ENCODE measurements at regions not wholly inside any gene's neighbourhood (a gene's known extent, or its start where the extent isn't known, plus 50 kb on each side); places are given as distances from the start of the nearest gene placed in this dataset.

DNA sequence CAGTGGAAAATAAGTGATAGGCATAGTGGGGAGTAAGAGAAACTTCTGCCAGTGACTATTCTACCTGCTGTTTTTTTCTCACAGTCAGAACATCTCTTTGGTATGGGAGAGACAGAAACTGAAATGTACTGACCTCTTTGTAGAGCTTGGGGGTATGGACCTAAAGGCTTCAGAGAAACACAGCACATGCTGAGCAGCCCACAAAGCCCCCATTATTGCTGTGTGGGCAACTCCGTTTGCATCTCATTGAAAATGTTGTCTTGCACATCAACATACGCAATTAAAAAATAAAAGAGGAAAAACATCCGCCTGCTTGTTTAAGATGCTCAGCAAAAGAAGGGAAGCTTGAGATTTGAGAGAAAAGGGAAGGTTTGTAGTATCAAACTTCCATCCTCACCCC, 443.4 kb upstream of the SEMA6D start:
- no peak for DNase-seq (ENCODE audit: low spot score)
- Histone ChIP-seq H3K27me3 (ENCODE audit: control insufficient read depth in 4 of 4, insufficient read depth in 4 of 4, low read length in 3 of 4) (no peaks in the 10 kb centered on the region), H3K36me3 (ENCODE audit: control insufficient read depth in 4 of 4, insufficient read depth in 3 of 4, low read depth in 1 of 4, low read length in 3 of 4) (no peaks in the 10 kb centered on the region), H3K9me3 (ENCODE audit: control insufficient read depth in 4 of 4, low read length in 3 of 4) (peaks cover 0 to 11% (median 3%) of the 10 kb centered on the region in 4 donors), H3K9ac (ENCODE audit: low read depth in 1 of 2, low read length in 2 of 2) (no peak overlapping the region), H3K27ac (ENCODE audit: low read depth in 1 of 2, low read length in 2 of 2) (no peak overlapping the region), H3K4me3 (ENCODE audit: low read depth in 1 of 3, low read length in 3 of 3) (no peak overlapping the region), H3K4me1 (ENCODE audit: control insufficient read depth in 4 of 4, insufficient read depth in 4 of 4, low read length in 3 of 4) (no peaks in the 10 kb centered on the region)
- WGBS, result 71% methylated on average over 3 of the region's 3 CpGs
- TF ChIP-seq SP1 (IDR thresholded peaks at IDR 0.05) (no peak), HNF4G (IDR thresholded peaks at IDR 0.05) (no peak), GABPA (IDR thresholded peaks at IDR 0.05 in 1 of 2, conservative IDR thresholded peaks at IDR 0.05 in 1 of 2) (no peak), TAF1 (conservative IDR thresholded peaks at IDR 0.05) (no peak), RAD21 (IDR thresholded peaks at IDR 0.05) (no peak), RXRA (IDR thresholded peaks at IDR 0.05) (no peak)
- TF ChIP-seq, protein P1, sequence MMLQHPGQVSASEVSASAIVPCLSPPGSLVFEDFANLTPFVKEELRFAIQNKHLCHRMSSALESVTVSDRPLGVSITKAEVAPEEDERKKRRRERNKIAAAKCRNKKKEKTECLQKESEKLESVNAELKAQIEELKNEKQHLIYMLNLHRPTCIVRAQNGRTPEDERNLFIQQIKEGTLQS (IDR thresholded peaks at IDR 0.05), result no peak
- TF ChIP-seq, protein P2, sequence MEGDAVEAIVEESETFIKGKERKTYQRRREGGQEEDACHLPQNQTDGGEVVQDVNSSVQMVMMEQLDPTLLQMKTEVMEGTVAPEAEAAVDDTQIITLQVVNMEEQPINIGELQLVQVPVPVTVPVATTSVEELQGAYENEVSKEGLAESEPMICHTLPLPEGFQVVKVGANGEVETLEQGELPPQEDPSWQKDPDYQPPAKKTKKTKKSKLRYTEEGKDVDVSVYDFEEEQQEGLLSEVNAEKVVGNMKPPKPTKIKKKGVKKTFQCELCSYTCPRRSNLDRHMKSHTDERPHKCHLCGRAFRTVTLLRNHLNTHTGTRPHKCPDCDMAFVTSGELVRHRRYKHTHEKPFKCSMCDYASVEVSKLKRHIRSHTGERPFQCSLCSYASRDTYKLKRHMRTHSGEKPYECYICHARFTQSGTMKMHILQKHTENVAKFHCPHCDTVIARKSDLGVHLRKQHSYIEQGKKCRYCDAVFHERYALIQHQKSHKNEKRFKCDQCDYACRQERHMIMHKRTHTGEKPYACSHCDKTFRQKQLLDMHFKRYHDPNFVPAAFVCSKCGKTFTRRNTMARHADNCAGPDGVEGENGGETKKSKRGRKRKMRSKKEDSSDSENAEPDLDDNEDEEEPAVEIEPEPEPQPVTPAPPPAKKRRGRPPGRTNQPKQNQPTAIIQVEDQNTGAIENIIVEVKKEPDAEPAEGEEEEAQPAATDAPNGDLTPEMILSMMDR (IDR thresholded peaks at IDR 0.05; ENCODE audit: low read depth, low read length, missing input control), result no peak
- TF ChIP-seq, protein P3, sequence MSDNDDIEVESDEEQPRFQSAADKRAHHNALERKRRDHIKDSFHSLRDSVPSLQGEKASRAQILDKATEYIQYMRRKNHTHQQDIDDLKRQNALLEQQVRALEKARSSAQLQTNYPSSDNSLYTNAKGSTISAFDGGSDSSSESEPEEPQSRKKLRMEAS (IDR thresholded peaks at IDR 0.05), result no peak
- TF ChIP-seq, protein P4, sequence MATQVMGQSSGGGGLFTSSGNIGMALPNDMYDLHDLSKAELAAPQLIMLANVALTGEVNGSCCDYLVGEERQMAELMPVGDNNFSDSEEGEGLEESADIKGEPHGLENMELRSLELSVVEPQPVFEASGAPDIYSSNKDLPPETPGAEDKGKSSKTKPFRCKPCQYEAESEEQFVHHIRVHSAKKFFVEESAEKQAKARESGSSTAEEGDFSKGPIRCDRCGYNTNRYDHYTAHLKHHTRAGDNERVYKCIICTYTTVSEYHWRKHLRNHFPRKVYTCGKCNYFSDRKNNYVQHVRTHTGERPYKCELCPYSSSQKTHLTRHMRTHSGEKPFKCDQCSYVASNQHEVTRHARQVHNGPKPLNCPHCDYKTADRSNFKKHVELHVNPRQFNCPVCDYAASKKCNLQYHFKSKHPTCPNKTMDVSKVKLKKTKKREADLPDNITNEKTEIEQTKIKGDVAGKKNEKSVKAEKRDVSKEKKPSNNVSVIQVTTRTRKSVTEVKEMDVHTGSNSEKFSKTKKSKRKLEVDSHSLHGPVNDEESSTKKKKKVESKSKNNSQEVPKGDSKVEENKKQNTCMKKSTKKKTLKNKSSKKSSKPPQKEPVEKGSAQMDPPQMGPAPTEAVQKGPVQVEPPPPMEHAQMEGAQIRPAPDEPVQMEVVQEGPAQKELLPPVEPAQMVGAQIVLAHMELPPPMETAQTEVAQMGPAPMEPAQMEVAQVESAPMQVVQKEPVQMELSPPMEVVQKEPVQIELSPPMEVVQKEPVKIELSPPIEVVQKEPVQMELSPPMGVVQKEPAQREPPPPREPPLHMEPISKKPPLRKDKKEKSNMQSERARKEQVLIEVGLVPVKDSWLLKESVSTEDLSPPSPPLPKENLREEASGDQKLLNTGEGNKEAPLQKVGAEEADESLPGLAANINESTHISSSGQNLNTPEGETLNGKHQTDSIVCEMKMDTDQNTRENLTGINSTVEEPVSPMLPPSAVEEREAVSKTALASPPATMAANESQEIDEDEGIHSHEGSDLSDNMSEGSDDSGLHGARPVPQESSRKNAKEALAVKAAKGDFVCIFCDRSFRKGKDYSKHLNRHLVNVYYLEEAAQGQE (IDR thresholded peaks at IDR 0.05), result no peak

DNA sequence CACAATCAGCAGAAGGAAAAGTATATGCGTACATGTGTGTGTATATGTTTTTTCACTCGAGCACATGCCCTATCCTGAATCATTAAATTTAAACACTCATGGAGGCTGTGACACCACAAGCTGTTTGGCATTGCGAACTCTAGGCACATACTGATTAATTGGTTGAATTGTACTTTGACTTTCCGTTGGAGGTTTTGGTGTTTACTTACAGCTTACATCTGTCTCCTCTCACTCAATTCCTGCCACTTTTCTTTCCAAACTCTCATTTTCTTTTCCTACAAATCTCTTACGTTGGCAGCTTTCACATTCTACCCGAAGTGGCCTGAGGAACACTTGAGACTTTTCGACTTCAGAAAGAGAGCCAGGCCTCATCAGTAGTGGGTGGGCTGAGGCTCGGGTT, 434.1 kb upstream of the SEMA6D start:
- no peak overlapping the region for H3K27ac ChIP-seq (ENCODE audit: low read depth in 1 of 2, low read length in 2 of 2)
- TF ChIP-seq RXRA (IDR thresholded peaks at IDR 0.05) (no peak), EGR1 (IDR thresholded peaks at IDR 0.05; ENCODE audit: low read depth in 2 of 2) (no peak), HNF4G (IDR thresholded peaks at IDR 0.05) (no peak), HNF4A (conservative IDR thresholded peaks at IDR 0.05) (no peak), SP1 (IDR thresholded peaks at IDR 0.05) (no peak), NR2F2 (IDR thresholded peaks at IDR 0.05) (no peak), FOXA2 (IDR thresholded peaks at IDR 0.05) (no peak)
- TF ChIP-seq, protein P2 (IDR thresholded peaks at IDR 0.05; ENCODE audit: low read depth, low read length, missing input control), result no peak
- TF ChIP-seq, protein P3 (IDR thresholded peaks at IDR 0.05), result no peak
- TF ChIP-seq, protein P1 (IDR thresholded peaks at IDR 0.05), result no peak
- 56% methylated on average over 8 of the region's 8 CpGs for WGBS
- no peak overlapping the region for H3K9ac ChIP-seq (ENCODE audit: low read depth in 1 of 2, low read length in 2 of 2)
- H3K9me3 ChIP-seq (ENCODE audit: control insufficient read depth in 4 of 4, low read length in 3 of 4), result no peaks in the 10 kb centered on the region
- DNase-seq (ENCODE audit: low spot score), result no peak
- no peaks in the 10 kb centered on the region for H3K27me3 ChIP-seq (ENCODE audit: control insufficient read depth in 4 of 4, insufficient read depth in 4 of 4, low read length in 3 of 4)
- no peak overlapping the region for H3K4me3 ChIP-seq (ENCODE audit: low read depth in 1 of 3, low read length in 3 of 3)
- no peaks in the 10 kb centered on the region for H3K4me1 ChIP-seq (ENCODE audit: control insufficient read depth in 4 of 4, insufficient read depth in 4 of 4, low read length in 3 of 4)
- H3K36me3 ChIP-seq (ENCODE audit: control insufficient read depth in 4 of 4, insufficient read depth in 3 of 4, low read depth in 1 of 4, low read length in 3 of 4), result no peaks in the 10 kb centered on the region
